ENCODE measurements at regions not wholly inside any gene's neighbourhood (a gene's known extent, or its start where the extent isn't known, plus 50 kb on each side); places are given as distances from the start of the nearest gene placed in this dataset.

- no peaks in the 10 kb centered on the region for H3K36me3 Mint-ChIP-seq (ENCODE audit: low read depth)
- DNase-seq (ENCODE audit: low spot score), result peak; percentile 66
- H3K27ac Mint-ChIP-seq, result no peak overlapping the region
Measured at GRCh38 chr11:64448599-64449380, 89.8 kb downstream of the RPS6KA4 start.

GRCh38 chr11:64449381-64450167 lies 90.6 kb downstream of the RPS6KA4 start:
- Mint-ChIP-seq H3K36me3 (ENCODE audit: low read depth) (no peaks in the 10 kb centered on the region), H3K4me1 (ENCODE audit: low read depth) (peaks cover 15% of the 10 kb centered on the region), H3K9me3 (no peaks in the 10 kb centered on the region), H3K27ac (no peak overlapping the region), H3K27me3 (ENCODE audit: low read depth) (peaks cover 21% of the 10 kb centered on the region), H3K4me3 (ENCODE audit: low read depth) (peak overlapping the region; percentile 68)
- DNase-seq (ENCODE audit: low spot score), result peak; percentile 66
- intact Hi-C loops (cut with micrococcal nuclease), result loop anchor here (2.0 kb wide), 1 partner anchor 203 kb away; no protein-coding TSS in a partner anchor

More at GRCh38 chr11:64448599-64449380, 89.8 kb downstream of the RPS6KA4 start:
- peaks cover 21% of the 10 kb centered on the region for H3K27me3 Mint-ChIP-seq (ENCODE audit: low read depth)
- intact Hi-C loops (cut with micrococcal nuclease), result loop anchor here (2.0 kb wide), 1 partner anchor 204 kb away; no protein-coding TSS in a partner anchor
- no peaks in the 10 kb centered on the region for H3K9me3 Mint-ChIP-seq
- H3K4me3 Mint-ChIP-seq (ENCODE audit: low read depth), result peak overlapping the region; percentile 68
- peaks cover 15% of the 10 kb centered on the region for H3K4me1 Mint-ChIP-seq (ENCODE audit: low read depth)

GRCh38 chr11:64450168-64450560 lies 91.2 kb downstream of the RPS6KA4 start:
- Mint-ChIP-seq H3K4me1 (ENCODE audit: low read depth) (peaks cover 15% of the 10 kb centered on the region), H3K27me3 (ENCODE audit: low read depth) (peaks cover 21% of the 10 kb centered on the region), H3K36me3 (ENCODE audit: low read depth) (no peaks in the 10 kb centered on the region), H3K27ac (no peak overlapping the region), H3K4me3 (ENCODE audit: low read depth) (no peak overlapping the region), H3K9me3 (no peaks in the 10 kb centered on the region)
- intact Hi-C loops (cut with micrococcal nuclease), result no loop called here
- DNase-seq (ENCODE audit: low spot score), result no peak

- Mint-ChIP-seq H3K4me3 (ENCODE audit: low read depth) (no peak overlapping the region), H3K9me3 (no peaks in the 10 kb centered on the region), H3K27me3 (ENCODE audit: low read depth) (peaks cover 20% of the 10 kb centered on the region), H3K4me1 (ENCODE audit: low read depth) (peaks cover 15% of the 10 kb centered on the region), H3K27ac (no peak overlapping the region), H3K36me3 (ENCODE audit: low read depth) (no peaks in the 10 kb centered on the region)
- no peak for DNase-seq (ENCODE audit: low spot score)
- intact Hi-C loops (cut with micrococcal nuclease), result no loop called here
Measured at GRCh38 chr11:64451856-64452255, 92.9 kb downstream of the RPS6KA4 start.

- peaks cover 7% of the 10 kb centered on the region for H3K27me3 Mint-ChIP-seq (ENCODE audit: low read depth)
- no peak overlapping the region for H3K4me3 Mint-ChIP-seq (ENCODE audit: low read depth)
- no peaks in the 10 kb centered on the region for H3K9me3 Mint-ChIP-seq
- intact Hi-C loops (cut with micrococcal nuclease), result no loop called here
- H3K4me1 Mint-ChIP-seq (ENCODE audit: low read depth), result peaks cover 9% of the 10 kb centered on the region
- H3K27ac Mint-ChIP-seq, result no peak overlapping the region
- no peaks in the 10 kb centered on the region for H3K36me3 Mint-ChIP-seq (ENCODE audit: low read depth)
- no peak for DNase-seq (ENCODE audit: low spot score)
Measured at GRCh38 chr11:64453466-64453865, 94.5 kb downstream of the RPS6KA4 start.

GRCh38 chr11:64455456-64456261 lies 96.7 kb downstream of the RPS6KA4 start:
- no peak overlapping the region for H3K4me3 Mint-ChIP-seq (ENCODE audit: low read depth)
- H3K9me3 Mint-ChIP-seq, result no peaks in the 10 kb centered on the region
- intact Hi-C loops (cut with micrococcal nuclease), result no loop called here
- no peak for DNase-seq (ENCODE audit: low spot score)
- H3K27ac Mint-ChIP-seq, result no peak overlapping the region
- H3K4me1 Mint-ChIP-seq (ENCODE audit: low read depth), result no peaks in the 10 kb centered on the region
- H3K36me3 Mint-ChIP-seq (ENCODE audit: low read depth), result no peaks in the 10 kb centered on the region
- H3K27me3 Mint-ChIP-seq (ENCODE audit: low read depth), result no peaks in the 10 kb centered on the region

- intact Hi-C loops (cut with micrococcal nuclease), result no loop called here
- no peak overlapping the region for H3K4me3 Mint-ChIP-seq (ENCODE audit: low read depth)
- H3K4me1 Mint-ChIP-seq (ENCODE audit: low read depth), result no peaks in the 10 kb centered on the region
- no peaks in the 10 kb centered on the region for H3K36me3 Mint-ChIP-seq (ENCODE audit: low read depth)
- no peaks in the 10 kb centered on the region for H3K27me3 Mint-ChIP-seq (ENCODE audit: low read depth)
- H3K27ac Mint-ChIP-seq, result no peak overlapping the region
- no peak for DNase-seq (ENCODE audit: low spot score)
- no peaks in the 10 kb centered on the region for H3K9me3 Mint-ChIP-seq
Measured at GRCh38 chr11:64456509-64457320, 97.8 kb downstream of the RPS6KA4 start.

GRCh38 chr11:64457416-64458010 lies 98.2 kb upstream of the SLC22A11 start:
- no peaks in the 10 kb centered on the region for H3K4me1 Mint-ChIP-seq (ENCODE audit: low read depth)
- H3K36me3 Mint-ChIP-seq (ENCODE audit: low read depth), result no peaks in the 10 kb centered on the region
- H3K9me3 Mint-ChIP-seq, result no peaks in the 10 kb centered on the region
- H3K4me3 Mint-ChIP-seq (ENCODE audit: low read depth), result no peak overlapping the region
- no peak overlapping the region for H3K27ac Mint-ChIP-seq
- intact Hi-C loops (cut with micrococcal nuclease), result no loop called here
- no peaks in the 10 kb centered on the region for H3K27me3 Mint-ChIP-seq (ENCODE audit: low read depth)
- no peak for DNase-seq (ENCODE audit: low spot score)

GRCh38 chr11:64458997-64459396 lies 96.7 kb upstream of the SLC22A11 start:
- H3K4me1 Mint-ChIP-seq (ENCODE audit: low read depth), result no peaks in the 10 kb centered on the region
- intact Hi-C loops (cut with micrococcal nuclease), result no loop called here
- no peak overlapping the region for H3K4me3 Mint-ChIP-seq (ENCODE audit: low read depth)
- no peak for DNase-seq (ENCODE audit: low spot score)
- no peak overlapping the region for H3K27ac Mint-ChIP-seq
- peaks cover 3% of the 10 kb centered on the region for H3K27me3 Mint-ChIP-seq (ENCODE audit: low read depth)
- no peaks in the 10 kb centered on the region for H3K9me3 Mint-ChIP-seq
- no peaks in the 10 kb centered on the region for H3K36me3 Mint-ChIP-seq (ENCODE audit: low read depth)

- Mint-ChIP-seq H3K27ac (no peak overlapping the region), H3K36me3 (ENCODE audit: low read depth) (no peaks in the 10 kb centered on the region), H3K4me3 (ENCODE audit: low read depth) (no peak overlapping the region), H3K9me3 (no peaks in the 10 kb centered on the region), H3K4me1 (ENCODE audit: low read depth) (no peaks in the 10 kb centered on the region), H3K27me3 (ENCODE audit: low read depth) (peaks cover 5% of the 10 kb centered on the region)
- DNase-seq (ENCODE audit: low spot score), result no peak
- intact Hi-C loops (cut with micrococcal nuclease), result no loop called here
Measured at GRCh38 chr11:64459609-64460008, 96.1 kb upstream of the SLC22A11 start.

- no peak overlapping the region for H3K4me3 Mint-ChIP-seq (ENCODE audit: low read depth)
- no peak overlapping the region for H3K27ac Mint-ChIP-seq
Measured at GRCh38 chr11:64461081-64461480, 94.7 kb upstream of the SLC22A11 start.

More at GRCh38 chr11:64461081-64461480, 94.7 kb upstream of the SLC22A11 start:
- intact Hi-C loops (cut with micrococcal nuclease), result no loop called here
- no peak for DNase-seq (ENCODE audit: low spot score)
- no peaks in the 10 kb centered on the region for H3K9me3 Mint-ChIP-seq
- H3K27me3 Mint-ChIP-seq (ENCODE audit: low read depth), result peaks cover 5% of the 10 kb centered on the region
- H3K4me1 Mint-ChIP-seq (ENCODE audit: low read depth), result no peaks in the 10 kb centered on the region
- no peaks in the 10 kb centered on the region for H3K36me3 Mint-ChIP-seq (ENCODE audit: low read depth)

Data from activated T-helper 2 cell treated with anti-CD3 and anti-CD28 coated beads, Interferon-gamma antibody, Interleukin-2, Interleukin-4, amounts not matched to agents 10 μg/mL and 5 μg/mL and 100 μg/mL, durations not matched to agents 14 hours and 24 hours and 36 hours (primary cell).